ENCODE measurements at regions not wholly inside any gene's neighbourhood (a gene's known extent, or its start where the extent isn't known, plus 50 kb on each side); places are given as distances from the start of the nearest gene placed in this dataset.

- Mint-ChIP-seq H3K36me3 (no peaks in the 10 kb centered on the region), H3K4me3 (no peak overlapping the region), H3K27ac (no peak overlapping the region), H3K4me1 (no peaks in the 10 kb centered on the region), H3K9me3 (peaks cover 11% of the 10 kb centered on the region)
- no peak for DNase-seq (ENCODE audit: low spot score in 2 of 2)
- ATAC-seq = no peak
Measured at GRCh38 chr21:28159396-28159795, 833.3 kb downstream of the LTN1 start.

DNA sequence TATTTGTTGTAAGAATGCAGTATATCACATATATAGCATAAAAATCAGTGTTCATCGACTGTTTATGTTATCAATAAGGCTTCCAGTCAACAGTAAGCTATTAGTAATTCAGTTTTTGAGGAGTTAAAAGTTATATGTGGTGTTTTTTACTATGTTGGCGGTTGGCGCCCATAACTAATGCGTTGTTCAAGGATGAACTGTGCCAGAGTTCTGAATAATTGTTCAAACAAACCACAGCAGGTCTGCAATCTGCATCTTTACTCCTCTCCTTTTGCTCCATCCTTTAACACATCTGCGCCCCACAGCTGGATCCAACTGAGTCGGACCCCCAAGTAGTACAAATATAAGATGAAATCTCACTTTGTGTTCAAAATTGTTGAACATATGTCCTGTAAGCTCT lies 836.1 kb downstream of the LTN1 start:
- H3K27ac Mint-ChIP-seq = no peak overlapping the region
- no peaks in the 10 kb centered on the region for H3K9me3 Mint-ChIP-seq
- no peak overlapping the region for H3K4me3 Mint-ChIP-seq
- ATAC-seq = no peak
- no peaks in the 10 kb centered on the region for H3K36me3 Mint-ChIP-seq
- H3K4me1 Mint-ChIP-seq = no peaks in the 10 kb centered on the region
- DNase-seq (ENCODE audit: low spot score in 2 of 2) = no peak

GRCh38 chr21:28154121-28154520 lies 838.6 kb downstream of the LTN1 start:
- Mint-ChIP-seq H3K9me3 (peaks cover 3% of the 10 kb centered on the region), H3K27ac (no peak overlapping the region), H3K4me3 (no peak overlapping the region), H3K4me1 (no peaks in the 10 kb centered on the region), H3K36me3 (no peaks in the 10 kb centered on the region)
- ATAC-seq (no peak), DNase-seq (ENCODE audit: low spot score in 2 of 2) (no peak)

DNA sequence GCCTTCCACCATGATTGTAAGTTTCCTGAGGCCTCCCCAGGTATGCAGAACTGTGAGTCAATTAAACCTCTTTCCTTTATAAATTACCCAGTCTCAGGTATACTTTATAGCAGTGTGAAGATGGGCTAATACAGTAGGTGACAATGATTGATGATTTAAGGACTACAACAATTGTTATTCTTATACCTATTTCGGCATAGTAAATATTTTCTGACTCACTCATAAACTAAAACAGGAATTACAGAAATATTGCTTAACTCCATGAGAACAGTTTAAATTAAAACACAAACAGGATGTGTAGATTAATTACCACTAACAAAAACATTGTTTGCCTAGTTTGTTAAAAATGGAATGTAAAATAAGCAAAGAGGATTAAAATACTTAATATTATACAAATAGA lies 839.9 kb downstream of the LTN1 start:
- no peak overlapping the region for H3K4me3 Mint-ChIP-seq
- DNase-seq (ENCODE audit: low spot score in 2 of 2) (no peak), ATAC-seq (no peak)
- no peak overlapping the region for H3K27ac Mint-ChIP-seq
- H3K4me1 Mint-ChIP-seq = no peaks in the 10 kb centered on the region
- peaks cover 3% of the 10 kb centered on the region for H3K9me3 Mint-ChIP-seq
- H3K36me3 Mint-ChIP-seq = no peaks in the 10 kb centered on the region

- H3K36me3 Mint-ChIP-seq = no peaks in the 10 kb centered on the region
- no peak for DNase-seq (ENCODE audit: low spot score in 2 of 2)
Measured at GRCh38 chr21:28151758-28152157, 840.9 kb downstream of the LTN1 start.

DNA sequence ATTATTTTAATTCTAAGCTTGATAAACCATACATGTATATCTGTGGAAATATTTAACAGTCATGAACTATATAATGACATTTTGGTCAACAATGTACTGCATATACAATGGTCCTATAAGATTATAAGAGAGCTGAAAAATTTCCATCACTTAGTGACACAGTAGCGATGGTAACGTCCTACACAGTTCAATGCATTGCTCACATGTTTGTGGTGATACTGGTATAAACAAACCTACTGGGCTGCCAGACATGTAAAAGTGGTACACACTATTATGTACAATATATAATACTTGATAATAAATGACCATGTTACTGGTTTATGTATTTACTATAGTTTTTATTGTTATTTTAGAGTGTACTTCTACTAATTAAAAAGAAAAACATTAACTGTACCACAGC lies 841.9 kb downstream of the LTN1 start:
- H3K4me1 Mint-ChIP-seq = no peaks in the 10 kb centered on the region
- peaks cover 3% of the 10 kb centered on the region for H3K9me3 Mint-ChIP-seq
- no peak for DNase-seq (ENCODE audit: low spot score in 2 of 2)
- H3K4me3 Mint-ChIP-seq = no peak overlapping the region
- no peak overlapping the region for H3K27ac Mint-ChIP-seq
- H3K36me3 Mint-ChIP-seq = no peaks in the 10 kb centered on the region
- no peak for ATAC-seq

More at GRCh38 chr21:28151758-28152157, 840.9 kb downstream of the LTN1 start:
- no peak overlapping the region for H3K4me3 Mint-ChIP-seq
- H3K27ac Mint-ChIP-seq = no peak overlapping the region
- ATAC-seq = no peak
- H3K9me3 Mint-ChIP-seq = peaks cover 3% of the 10 kb centered on the region
- H3K4me1 Mint-ChIP-seq = no peaks in the 10 kb centered on the region

GRCh38 chr21:28148400-28149064 lies 844.1 kb downstream of the LTN1 start:
- Mint-ChIP-seq H3K36me3 (no peaks in the 10 kb centered on the region), H3K9me3 (peaks cover 3% of the 10 kb centered on the region), H3K4me3 (no peak overlapping the region), H3K4me1 (no peaks in the 10 kb centered on the region), H3K27ac (no peak overlapping the region)
- DNase-seq (ENCODE audit: low spot score in 2 of 2) = no peak
- no peak for ATAC-seq

- Mint-ChIP-seq H3K9me3 (peaks cover 4% of the 10 kb centered on the region), H3K4me3 (no peak overlapping the region), H3K27ac (no peak overlapping the region), H3K36me3 (no peaks in the 10 kb centered on the region), H3K4me1 (no peaks in the 10 kb centered on the region)
- DNase-seq (ENCODE audit: low spot score in 2 of 2) (no peak), ATAC-seq (no peak)
Measured at GRCh38 chr21:28144653-28145052, 848.0 kb downstream of the LTN1 start.

- ATAC-seq (no peak), DNase-seq (ENCODE audit: low spot score in 2 of 2) (no peak)
- Mint-ChIP-seq H3K4me3 (no peak overlapping the region), H3K9me3 (peaks cover 2% of the 10 kb centered on the region), H3K4me1 (no peaks in the 10 kb centered on the region), H3K36me3 (no peaks in the 10 kb centered on the region), H3K27ac (no peak overlapping the region)
Measured at GRCh38 chr21:28144089-28144488, 848.6 kb downstream of the LTN1 start.

DNA sequence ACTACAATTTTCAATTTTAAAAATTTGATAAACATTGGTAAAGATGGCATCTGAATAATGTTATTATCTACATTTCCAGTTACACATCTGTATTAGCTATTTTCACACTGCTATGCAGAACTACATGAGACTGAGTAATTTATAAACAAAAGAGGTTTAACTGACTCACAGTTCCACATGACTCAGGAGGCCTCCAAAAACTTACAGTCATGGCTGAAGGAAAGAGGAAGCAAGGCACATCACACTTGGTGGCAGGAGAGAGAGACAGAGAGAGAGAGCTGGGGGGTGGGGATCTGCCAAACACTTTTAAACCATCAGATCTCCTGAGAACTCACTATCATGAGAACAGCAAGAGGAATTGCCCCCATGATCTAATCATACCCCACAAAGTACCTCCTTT lies 850.0 kb downstream of the LTN1 start:
- Mint-ChIP-seq H3K27ac (no peak overlapping the region), H3K4me3 (no peak overlapping the region), H3K4me1 (no peaks in the 10 kb centered on the region), H3K9me3 (peaks cover 2% of the 10 kb centered on the region), H3K36me3 (no peaks in the 10 kb centered on the region)
- ATAC-seq = peak; percentile 57
- no peak for DNase-seq (ENCODE audit: low spot score in 2 of 2)

DNA sequence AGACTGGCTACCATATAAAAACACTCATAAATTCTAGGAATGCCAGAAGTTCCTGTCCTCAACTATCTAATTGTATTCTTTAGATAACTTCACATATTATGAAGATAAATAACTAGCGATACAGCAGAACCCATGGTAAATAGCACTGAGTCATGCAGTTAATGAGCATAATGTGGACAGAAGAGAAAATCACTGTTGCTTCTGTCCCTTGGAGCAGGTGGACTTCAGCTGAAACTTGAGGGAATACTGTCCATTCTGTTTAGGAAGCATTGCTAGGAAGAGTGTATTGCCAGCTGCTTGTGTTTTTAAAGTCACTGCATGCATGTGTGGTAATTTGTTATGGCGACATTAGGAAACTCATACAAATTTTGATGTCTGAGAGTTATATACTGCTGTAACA lies 854.4 kb downstream of the LTN1 start:
- no peaks in the 10 kb centered on the region for H3K36me3 Mint-ChIP-seq
- H3K4me1 Mint-ChIP-seq = no peaks in the 10 kb centered on the region
- H3K9me3 Mint-ChIP-seq = peaks cover 5% of the 10 kb centered on the region
- H3K4me3 Mint-ChIP-seq = no peak overlapping the region
- ATAC-seq = no peak
- no peak overlapping the region for H3K27ac Mint-ChIP-seq
- DNase-seq (ENCODE audit: low spot score in 2 of 2) = no peak

- H3K27ac Mint-ChIP-seq = no peak overlapping the region
- no peaks in the 10 kb centered on the region for H3K36me3 Mint-ChIP-seq
- peaks cover 6% of the 10 kb centered on the region for H3K9me3 Mint-ChIP-seq
- ATAC-seq = no peak
- H3K4me3 Mint-ChIP-seq = no peak overlapping the region
- H3K4me1 Mint-ChIP-seq = no peaks in the 10 kb centered on the region
- DNase-seq (ENCODE audit: low spot score in 2 of 2) = no peak
Measured at GRCh38 chr21:28136656-28137255, 855.9 kb downstream of the LTN1 start.

- no peaks in the 10 kb centered on the region for H3K4me1 Mint-ChIP-seq
- peaks cover 6% of the 10 kb centered on the region for H3K9me3 Mint-ChIP-seq
- no peaks in the 10 kb centered on the region for H3K36me3 Mint-ChIP-seq
- H3K4me3 Mint-ChIP-seq = no peak overlapping the region
- DNase-seq (ENCODE audit: low spot score in 2 of 2) (no peak), ATAC-seq (no peak)
- no peak overlapping the region for H3K27ac Mint-ChIP-seq
Measured at GRCh38 chr21:28135646-28136045, 857.0 kb downstream of the LTN1 start.

- ATAC-seq = no peak
- Mint-ChIP-seq H3K4me1 (no peaks in the 10 kb centered on the region), H3K27ac (no peak overlapping the region), H3K9me3 (peaks cover 6% of the 10 kb centered on the region), H3K4me3 (no peak overlapping the region), H3K36me3 (no peaks in the 10 kb centered on the region)
- DNase-seq (ENCODE audit: low spot score in 2 of 2) = no peak
Measured at GRCh38 chr21:28133116-28133515, 859.6 kb downstream of the LTN1 start.

- H3K9me3 Mint-ChIP-seq = peaks cover 6% of the 10 kb centered on the region
- H3K27ac Mint-ChIP-seq = no peak overlapping the region
- no peaks in the 10 kb centered on the region for H3K36me3 Mint-ChIP-seq
Measured at GRCh38 chr21:28132713-28133112, 860.0 kb downstream of the LTN1 start.

DNA sequence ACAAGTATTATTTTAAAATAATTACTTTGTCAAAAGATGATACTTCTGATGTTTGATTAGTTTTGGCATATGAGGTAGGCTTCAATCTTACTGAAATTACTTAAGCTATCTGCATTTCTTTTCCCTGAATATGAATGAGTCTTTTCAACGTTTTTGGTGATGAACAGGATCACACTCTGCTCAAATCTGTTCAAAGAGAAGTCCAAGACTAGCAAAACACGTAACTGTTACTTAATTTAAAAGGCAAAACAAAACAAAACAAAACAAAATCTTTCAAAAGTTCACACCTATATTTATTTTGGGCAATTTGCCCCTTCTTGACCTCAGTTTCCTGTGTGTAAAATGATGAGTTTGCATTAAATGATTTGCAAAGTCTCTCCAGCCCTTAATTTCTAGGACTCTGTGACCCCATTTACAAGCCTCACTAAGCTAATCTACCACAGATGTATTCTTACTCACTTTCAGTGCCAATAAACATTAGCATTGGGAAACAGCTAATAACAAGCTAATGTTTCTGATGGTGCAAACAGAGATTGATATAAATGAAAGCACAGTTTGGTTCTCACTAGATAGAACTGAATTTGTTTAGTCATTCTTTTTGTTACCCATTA lies 865.4 kb downstream of the LTN1 start:
- Mint-ChIP-seq H3K36me3 (no peaks in the 10 kb centered on the region), H3K27ac (no peak overlapping the region), H3K4me3 (no peak overlapping the region), H3K4me1 (no peaks in the 10 kb centered on the region), H3K9me3 (peaks cover 3% of the 10 kb centered on the region)
- no peak for ATAC-seq
- DNase-seq (ENCODE audit: low spot score in 2 of 2) = no peak

More at GRCh38 chr21:28132713-28133112, 860.0 kb downstream of the LTN1 start:
- no peak for DNase-seq (ENCODE audit: low spot score in 2 of 2)
- no peak for ATAC-seq
- H3K4me1 Mint-ChIP-seq = no peaks in the 10 kb centered on the region
- no peak overlapping the region for H3K4me3 Mint-ChIP-seq
